GM11168 (cell line): ENCODE measurements at regions not wholly inside any gene's neighbourhood (a gene's known extent, or its start where the extent isn't known, plus 50 kb on each side); places are given as distances from the start of the nearest gene placed in this dataset.

Source experiments
- in situ Hi-C: fragments of 300-500 bp; cut with MboI; formaldehyde crosslinking; loops from one replicate; pipeline ENCODE4 v1.12.0; 2022; ENCODE audit warnings: low sequenced_read_pairs; ENCODE audit not compliant: unreplicated experiment

DNA sequence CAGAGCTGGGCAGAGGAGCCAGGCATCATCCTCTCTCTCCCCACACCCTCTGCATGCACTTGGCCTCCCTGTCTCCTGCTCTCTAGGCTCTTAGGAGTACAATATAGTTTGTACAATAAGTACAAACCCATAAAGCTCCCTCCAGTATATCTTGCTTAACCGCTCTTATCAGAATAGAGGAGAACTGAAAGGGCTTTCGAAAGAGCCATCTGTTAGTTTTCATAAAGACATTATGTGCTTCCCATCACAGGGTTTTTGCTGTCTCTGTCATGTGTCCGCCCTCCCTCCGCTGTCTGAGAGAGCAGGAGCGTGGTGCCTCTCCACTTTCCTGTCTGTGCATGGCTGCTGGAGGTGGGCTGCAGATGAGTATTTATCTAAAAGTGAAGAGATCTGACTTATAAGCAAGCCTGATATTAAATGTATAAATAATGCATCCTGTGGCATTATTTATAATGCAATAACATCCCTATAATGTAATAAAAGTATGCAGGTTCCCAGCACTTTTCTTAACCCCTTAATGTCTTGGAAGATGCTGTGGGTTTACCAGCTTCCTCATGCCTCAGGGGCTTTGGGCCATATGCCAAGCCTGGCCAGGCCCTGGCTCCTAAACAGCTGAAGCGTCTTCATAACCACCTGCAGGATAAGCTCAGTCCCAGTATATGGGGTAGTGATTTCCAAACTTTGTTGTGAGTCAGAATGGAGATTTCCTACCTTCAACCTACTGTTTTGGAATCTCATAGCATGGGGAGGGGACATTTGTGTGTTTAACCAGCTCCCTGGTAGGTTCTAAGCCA lies 297.1 kb downstream of the DHX35 start:
- in situ Hi-C loops: no loop called here

DNA sequence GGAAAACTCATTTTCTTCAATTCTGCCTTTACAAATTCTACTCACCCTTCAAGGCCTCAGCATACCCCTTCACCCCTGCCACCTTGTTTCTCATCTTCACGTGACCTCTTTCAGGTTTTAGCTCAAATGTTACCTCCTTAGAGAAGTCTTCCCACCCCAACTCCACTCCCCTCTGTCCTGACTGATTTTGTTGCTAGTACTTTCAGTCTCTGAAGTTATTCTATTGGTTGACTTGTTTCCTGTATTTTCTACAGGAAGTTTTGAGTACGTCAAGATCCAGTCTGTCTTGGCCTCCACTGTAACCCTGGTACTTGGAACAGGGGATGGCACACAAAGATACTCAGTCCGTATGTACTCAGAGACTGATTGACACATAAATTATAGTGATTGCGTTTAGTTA lies 296.1 kb downstream of the DHX35 start:
- in situ Hi-C loops: no loop called here

DNA sequence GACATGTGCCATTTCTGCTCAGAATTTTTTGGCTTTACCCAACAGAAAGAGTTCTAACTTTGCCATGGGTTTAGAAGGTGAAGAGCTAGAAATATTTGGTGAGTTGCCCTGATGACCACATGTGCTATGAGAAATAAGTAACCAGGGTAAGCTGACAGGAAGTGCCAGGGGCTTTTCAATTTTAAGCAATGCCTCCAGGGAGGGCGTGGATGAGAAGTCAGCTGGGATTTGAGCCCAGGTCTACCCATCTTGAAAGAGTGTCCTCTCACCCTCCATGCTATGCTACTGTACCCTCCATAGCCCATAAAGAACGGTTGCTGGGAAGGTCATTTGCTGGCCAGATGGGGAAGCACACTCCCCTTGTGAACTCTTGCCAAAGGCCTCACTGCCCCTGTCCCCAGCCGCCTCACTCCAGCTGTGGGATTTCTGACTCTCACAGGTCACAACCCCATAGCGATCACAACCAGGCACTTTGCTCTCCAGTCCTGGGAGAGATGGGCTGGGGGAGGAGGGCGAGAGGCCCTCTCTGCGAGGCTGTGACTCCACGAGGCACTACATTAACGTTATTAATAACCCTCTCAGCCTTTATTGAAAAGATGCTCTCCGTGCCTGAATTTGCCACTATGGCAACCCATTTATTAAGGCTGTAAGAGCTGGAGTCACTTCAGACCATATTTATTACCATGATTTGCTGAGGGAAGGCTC lies 291.1 kb downstream of the DHX35 start:
- in situ Hi-C loops: no loop called here

DNA sequence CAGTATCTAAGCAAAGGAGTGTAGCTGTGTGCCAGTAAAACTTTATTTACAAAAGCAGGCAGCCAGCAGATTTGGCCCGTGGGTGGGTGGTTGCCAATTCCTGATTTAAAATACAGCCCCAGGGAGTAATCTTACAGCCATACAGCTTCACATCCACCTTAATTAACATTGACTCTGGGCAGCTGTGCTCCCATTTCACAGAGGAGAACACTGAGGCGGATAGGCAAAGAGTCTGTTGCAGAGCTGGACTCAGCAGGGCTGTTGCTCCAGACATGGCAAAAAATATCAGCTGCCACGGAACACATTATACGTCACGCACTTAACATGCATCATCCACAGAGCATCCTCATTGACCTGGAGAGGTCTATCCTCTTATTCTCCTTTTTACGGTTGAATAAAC lies 289.9 kb downstream of the DHX35 start:
- in situ Hi-C loops: no loop called here

DNA sequence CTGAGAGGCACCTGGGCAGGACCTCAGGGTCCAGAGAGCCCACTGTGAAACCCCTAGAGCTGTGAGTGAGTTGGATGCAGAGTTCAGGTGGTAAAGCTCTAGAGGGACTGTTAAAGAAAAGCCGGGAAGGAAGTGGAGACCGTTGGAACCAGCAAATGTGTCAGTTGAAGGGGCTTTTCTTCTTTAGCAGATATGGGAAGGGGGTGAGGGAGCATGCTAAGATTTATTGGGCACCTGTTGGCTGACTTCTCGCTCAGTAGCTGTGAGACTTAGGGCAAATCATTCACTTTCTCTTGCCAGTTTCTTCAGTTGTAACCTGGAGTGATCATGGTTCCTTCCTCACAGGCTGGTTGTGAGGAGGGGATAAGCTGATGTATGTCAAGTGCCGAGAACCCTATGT lies 287.7 kb downstream of the DHX35 start:
- in situ Hi-C loops: no loop called here

DNA sequence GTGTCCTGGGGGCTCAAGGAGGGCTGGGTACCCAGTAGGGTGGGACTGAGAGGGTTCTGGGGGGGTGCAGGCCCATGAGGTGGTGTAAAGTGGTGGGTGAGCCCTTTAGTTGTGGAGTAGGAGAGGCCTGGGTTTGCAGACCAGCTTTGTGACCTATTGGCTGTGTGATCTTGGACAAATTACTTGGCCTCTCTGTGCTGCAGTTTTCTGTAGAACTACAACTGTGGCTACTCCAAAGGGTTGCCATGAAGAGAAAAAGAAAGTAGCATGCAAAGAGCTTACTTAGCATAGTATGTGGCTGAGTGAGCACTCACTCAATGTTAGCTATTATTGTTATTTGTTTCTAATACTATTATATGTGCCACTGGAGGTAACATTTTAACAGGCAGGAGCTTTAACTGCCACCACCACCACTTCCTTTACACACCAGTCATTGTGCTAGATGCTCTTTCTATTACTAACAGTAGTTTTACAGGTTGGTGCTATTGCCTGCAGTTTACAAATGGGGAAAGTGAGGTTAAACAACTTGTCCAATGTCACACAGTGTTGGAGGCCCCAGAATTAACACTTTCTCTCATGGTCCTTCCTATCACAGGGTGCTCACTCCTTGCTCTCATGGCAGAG lies 286.8 kb downstream of the DHX35 start:
- in situ Hi-C loops: no loop called here

DNA sequence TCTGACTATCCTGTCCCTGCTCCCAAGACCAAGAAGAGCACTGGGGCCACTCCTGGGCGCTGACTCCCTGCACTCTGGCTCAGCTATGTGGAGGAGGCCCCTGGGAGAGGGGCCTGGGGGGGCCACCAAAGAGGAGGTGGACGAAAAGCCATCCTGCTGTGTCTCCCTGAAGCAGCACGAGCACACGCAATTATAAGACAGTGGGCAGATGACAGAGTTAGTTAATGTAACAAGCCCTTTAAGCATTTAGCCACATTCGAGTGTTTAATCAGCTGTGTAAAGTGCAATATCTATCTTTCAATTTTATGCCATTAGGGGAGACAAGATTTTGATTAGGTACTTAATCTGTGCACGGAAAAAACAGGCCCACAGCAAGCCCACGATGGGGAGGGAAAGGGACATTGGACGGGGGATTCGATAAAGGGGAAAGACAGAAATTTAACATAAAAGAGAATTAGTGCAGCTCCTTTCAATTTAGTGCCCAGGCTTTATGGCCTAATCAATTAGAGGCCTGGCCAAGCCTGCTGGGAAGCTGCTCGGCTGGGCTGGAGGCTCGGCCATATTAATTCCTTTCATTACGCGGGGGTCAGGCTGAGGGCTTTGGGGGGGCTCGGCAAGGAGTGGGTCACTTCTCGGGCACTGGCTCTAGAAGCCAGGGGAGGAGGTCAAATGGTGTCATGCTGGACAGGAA lies 286.2 kb downstream of the DHX35 start:
- in situ Hi-C loops: no loop called here

DNA sequence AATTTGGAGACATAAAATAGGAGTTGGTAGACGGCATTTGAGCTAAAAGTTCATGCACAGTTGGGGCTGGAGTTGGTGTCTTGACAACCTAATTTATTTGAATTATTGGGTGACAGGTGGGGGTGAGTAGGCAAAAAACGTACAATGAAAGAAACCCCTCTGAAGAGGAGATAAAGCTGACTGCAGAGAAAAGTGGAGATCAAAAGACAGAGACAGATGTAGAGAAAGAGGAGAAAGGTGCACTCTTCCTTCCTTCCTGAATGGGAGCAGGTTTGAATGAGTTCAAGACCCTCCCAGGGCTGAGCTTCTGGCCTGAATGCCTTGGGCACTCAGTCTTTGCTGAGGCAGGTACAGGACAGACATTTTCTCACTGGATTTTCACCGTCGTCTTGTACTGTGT lies 284.3 kb downstream of the DHX35 start:
- in situ Hi-C loops: no loop called here

DNA sequence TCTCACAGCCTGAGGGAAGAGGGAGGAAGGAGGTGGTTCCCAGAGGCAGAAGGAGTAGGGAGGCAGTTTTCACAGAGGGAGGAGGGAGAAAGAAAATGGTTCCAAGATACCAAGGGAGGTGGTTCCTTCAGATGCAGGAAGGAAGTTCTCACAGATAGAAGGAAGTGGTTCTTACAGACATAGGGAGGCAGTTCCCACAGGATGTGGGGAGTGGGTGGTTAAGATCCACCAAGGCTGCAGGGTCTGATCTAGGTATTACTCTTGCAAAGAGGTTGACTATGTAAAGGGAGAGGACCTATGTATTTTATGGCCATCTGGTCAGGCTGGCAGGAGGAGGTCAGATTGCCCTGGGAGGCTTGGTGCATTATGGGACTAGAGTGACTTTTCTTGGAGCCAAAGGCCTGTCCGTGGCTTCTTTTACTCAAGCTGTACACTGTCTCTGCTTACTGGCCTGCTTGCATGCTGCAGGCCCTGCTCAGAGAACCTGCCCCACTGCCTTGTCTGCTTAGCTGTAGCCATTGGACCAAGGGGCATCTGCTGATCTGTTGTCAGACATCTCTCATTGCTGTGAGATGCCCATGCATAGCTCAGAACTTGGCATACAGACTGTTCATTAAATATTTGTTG lies 283.7 kb downstream of the DHX35 start:
- in situ Hi-C loops: no loop called here

DNA sequence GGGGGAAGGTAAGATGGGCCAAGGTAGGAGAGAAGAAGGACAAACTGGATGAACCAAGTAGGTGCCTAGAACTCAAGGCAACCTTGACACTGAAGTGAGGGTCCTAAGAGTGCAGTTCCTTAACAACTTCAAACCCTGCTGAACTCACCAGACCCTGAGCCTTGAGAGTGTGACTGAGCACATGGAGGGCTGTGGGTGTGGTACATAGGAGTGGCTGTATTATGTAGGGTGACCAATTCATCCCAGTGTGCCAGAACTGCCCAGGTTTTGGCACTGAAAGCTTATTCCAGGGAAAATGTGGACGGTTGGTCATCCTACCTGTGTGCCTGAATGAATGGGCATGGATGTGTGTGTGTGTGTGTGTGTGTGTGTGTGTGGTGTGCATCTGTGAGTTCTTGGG lies 281.8 kb downstream of the DHX35 start:
- in situ Hi-C loops: no loop called here

DNA sequence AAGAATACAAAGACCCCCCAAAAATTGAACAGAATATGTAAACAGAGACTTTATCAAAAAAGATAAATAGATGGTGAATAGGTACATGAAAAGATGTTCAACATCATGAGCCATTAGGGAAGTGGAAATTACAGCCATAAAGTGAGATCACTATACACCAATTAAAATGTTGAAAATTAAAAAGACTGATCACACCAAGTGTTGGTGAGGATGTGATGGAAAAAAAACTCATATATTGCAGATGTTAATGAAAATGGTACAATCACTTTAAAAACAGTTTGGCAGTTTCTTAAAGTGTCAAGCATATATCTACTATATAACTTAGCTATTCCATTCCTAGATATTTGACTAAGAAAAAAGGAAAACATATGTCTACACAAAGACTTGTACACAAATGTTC lies 280.5 kb downstream of the DHX35 start:
- in situ Hi-C loops: no loop called here

DNA sequence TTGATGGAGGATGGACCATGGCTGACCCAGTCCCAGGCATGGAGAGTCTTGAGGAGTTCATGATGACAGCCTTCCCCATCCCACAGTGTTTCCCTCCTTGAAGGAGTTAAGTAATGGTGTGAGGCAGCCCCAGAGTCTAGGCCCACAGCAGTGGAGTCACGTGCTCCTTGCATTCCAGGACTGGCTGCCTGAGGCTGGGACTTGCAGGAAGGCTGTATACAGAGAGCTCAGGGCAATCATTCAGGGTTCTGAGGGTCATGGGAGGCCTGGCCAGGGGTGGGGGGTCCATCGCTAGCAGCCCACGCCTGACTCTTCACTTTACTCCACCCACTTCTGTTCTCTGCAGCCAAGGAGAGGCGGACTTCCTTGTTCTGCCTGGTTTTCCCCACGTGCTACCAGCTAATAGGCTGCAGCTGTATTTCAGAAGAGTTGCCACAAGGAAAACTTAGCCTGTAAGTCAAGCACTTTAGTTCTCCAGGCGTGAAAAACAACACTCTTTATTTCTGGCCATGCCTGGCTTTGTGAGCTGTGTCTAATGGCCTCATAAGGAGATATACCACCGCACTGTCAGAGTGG lies 272.5 kb downstream of the DHX35 start:
- in situ Hi-C loops: no loop called here

DNA sequence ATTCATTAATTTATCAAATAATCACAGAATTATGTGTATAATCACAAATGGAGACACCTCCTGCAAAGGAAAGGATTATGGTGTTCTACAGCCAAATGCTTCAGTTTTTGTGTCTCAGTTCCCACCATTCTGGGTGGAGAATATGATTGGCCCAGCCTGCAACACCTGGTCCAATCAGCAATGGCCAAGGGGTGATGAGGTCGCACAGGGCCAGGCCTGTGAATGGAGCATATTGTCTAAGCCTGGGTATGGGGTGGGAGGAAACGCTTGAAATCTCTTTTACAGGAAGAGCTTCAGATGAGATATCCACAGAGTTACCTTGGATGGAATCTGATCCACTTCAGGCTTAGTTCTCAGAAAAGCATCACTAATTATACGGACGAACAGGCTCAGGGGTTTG lies 271.6 kb downstream of the DHX35 start:
- in situ Hi-C loops: no loop called here

DNA sequence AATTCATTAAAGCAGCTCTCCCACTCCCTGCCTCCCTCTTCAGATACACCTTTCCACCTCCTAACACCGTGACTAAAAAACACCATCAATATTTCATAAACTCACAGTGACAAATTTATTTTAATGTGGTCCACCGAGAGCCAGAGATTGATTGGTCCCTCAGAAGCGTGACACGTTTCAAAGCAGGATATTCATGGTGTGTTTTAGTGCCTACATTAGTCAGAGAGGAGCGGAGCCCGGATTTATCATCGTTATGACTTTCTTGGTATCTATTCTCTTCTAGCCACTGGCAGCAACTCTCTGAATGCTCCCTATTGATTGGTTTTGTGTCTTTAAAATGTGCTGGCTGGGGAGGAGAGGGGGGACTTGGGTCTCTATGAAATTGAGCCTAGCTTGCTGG lies 265.3 kb downstream of the DHX35 start:
- in situ Hi-C loops: no loop called here

DNA sequence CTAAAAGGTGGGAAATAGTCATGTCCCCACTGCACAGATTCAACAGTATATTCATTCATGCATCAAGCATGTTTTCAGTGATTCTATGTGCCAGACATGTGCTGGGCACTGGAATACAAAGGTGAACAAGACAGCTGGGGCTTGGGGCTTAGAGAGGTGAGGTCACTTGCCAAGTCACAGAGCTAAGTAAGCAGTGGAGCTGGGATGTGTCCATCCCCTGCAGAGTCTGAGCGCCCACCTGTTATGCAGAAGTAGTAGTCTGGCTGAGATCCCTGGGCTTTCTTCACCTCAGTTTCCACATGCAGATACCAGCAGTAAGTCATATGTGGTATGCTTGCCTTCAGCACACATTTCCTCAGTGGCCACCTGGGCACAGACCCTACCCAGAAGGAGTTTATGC lies 263.8 kb downstream of the DHX35 start:
- in situ Hi-C loops: no loop called here

DNA sequence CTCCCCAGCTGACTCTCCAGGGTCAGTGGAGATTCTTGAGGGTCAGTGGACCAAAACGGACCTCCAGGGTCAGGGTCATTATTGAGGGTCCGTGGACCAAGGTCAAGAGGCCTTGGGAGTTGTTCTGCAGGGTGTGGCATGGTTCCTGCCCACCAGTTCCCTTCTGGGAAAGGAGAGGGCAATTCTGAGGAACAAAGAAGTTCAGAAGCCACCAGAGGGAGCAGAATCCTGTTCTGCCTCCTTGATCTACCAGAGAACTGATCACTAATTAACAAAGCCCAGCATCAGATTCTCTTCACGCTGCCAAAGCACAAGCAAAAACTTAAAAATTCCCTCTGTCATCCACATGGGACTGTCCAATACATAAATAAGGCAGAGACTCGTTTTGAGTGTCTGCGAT lies 263.4 kb downstream of the DHX35 start:
- in situ Hi-C loops: no loop called here

DNA sequence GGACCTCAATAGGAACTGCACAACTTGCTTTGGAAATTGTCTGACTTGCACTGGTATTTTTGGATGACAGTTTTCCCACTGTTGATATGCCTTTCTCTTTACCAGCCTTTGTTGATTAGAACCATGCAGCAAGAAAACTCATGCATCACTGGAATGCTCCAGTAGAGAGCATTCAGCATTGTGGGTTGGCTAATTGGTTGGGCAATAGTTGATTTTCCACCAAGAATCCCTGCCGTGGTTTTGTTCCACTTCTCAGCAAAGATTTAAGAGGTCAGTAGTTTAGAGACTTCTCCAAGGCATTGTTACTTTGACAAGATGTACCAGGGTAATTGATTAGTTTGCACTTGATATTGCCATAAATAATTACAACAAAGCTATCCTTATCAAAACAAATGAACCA lies 260.0 kb downstream of the DHX35 start:
- in situ Hi-C loops: no loop called here

DNA sequence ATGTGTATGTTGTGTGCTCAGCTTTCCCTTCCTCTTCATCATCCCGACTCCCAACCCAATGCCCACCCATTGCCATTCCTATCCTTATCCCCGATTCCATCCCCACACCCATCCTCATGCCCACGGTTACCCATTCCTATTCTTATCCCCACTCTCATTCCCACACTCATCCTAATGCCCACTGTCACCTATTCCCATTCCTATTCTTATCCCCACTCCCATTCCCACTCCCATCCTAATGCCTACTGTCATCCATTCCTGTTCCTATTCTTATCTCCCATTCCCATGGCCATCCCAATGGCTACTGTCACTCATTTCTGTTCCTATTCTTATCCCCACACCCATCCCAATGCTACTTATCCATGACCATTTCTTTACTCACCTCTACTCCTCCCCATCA lies 254.1 kb downstream of the DHX35 start:
- in situ Hi-C loops: no loop called here

DNA sequence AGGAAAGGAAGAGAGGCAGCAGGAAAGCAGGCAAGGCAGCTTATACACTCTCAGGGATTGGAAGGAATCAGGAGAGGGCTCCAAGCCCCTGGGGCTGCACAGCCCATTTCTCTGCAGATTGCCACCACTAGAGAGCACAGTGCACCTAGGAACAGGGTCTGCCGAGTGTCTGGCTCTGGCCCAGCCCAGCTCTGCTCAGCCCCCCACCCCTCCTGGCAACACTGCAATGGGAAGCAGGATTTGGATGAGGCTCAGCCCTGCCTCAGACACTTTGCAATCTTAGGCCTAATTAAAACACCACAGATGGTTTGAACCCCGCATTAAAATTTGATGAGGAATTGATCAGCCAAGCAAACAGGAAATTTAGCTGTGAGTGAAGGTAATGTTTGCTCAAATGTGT lies 252.7 kb downstream of the DHX35 start:
- in situ Hi-C loops: no loop called here

DNA sequence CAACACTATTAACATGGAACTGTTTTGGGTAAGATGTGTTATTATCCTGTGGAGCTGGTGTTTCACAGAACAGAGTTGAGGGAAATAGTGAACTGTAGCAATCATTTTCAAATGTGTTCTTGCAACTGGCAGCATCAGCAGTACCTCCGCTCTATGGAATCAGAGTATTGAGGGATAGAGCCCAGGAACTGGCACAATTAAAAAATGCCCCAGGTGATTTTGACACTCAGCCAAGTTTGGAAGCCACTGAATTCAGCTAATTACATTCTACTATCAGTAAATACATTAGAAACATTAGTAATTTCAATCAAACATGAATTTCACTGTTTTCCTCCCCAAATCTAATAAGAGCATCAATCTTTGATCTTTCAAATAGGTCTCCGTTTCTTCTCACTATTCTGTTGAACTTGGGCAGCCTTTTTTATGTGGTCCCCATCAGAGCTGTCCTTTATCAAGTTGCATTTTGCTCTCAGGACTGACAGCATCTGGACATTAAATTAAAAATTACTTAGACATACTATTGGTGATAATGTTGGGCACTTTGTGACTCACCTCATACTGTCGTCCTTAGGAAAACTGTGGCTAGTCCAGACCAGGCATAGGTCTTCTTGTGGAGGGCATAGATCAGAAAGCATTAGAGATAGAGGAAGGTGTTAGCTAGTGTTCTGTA lies 251.5 kb downstream of the DHX35 start:
- in situ Hi-C loops: no loop called here
